ENCODE measurements at regions not wholly inside any gene's neighbourhood (a gene's known extent, or its start where the extent isn't known, plus 50 kb on each side); places are given as distances from the start of the nearest gene placed in this dataset.
"Not testable (repeated sequence)": the region's sequence is repeated elsewhere in the genome, so short reads cannot be mapped to it uniquely, and the experiment has no call there.

- no peak for TF ChIP-seq JUND (IDR thresholded peaks at IDR 0.05; ENCODE audit: low read depth)
- peak; percentile 60 to 97 for DNase-seq (ENCODE audit: low read depth in 1 of 2, low spot score in 1 of 2)
- in situ Hi-C loops (cut with HindIII; ENCODE audit: low pct_unique_long_range_greater_than_20kb, low sequenced_read_pairs): no loop called here
Observed at GRCh38 chr20:53869466-53870258, 200.7 kb downstream of the BCAS1 start.

- no peak for TF ChIP-seq JUND (IDR thresholded peaks at IDR 0.05; ENCODE audit: low read depth)
- peak in 1 of 2 experiments; percentile 47 for DNase-seq (ENCODE audit: low read depth in 1 of 2, low spot score in 1 of 2)
- in situ Hi-C loops (cut with HindIII; ENCODE audit: low pct_unique_long_range_greater_than_20kb, low sequenced_read_pairs): no loop called here
Observed at GRCh38 chr20:53867741-53868351, 202.5 kb downstream of the BCAS1 start.

GRCh38 chr20:53866794-53867740, 203.3 kb downstream of the BCAS1 start:
- peak in 1 of 2 experiments; percentile 52 for DNase-seq (ENCODE audit: low read depth in 1 of 2, low spot score in 1 of 2)

GRCh38 chr20:53865901-53866793, 204.2 kb downstream of the BCAS1 start:
- in situ Hi-C loops (cut with HindIII; ENCODE audit: low pct_unique_long_range_greater_than_20kb, low sequenced_read_pairs): no loop called here
- DNase-seq (ENCODE audit: low read depth in 1 of 2, low spot score in 1 of 2): peak in 1 of 2 experiments; percentile 96
- peak; percentile 57; the same call in 1 of the 2 replicates for TF ChIP-seq JUND (IDR thresholded peaks at IDR 0.05; ENCODE audit: low read depth)

More at GRCh38 chr20:53866794-53867740, 203.3 kb downstream of the BCAS1 start:
- no peak for TF ChIP-seq JUND (IDR thresholded peaks at IDR 0.05; ENCODE audit: low read depth)
- in situ Hi-C loops (cut with HindIII; ENCODE audit: low pct_unique_long_range_greater_than_20kb, low sequenced_read_pairs): no loop called here

- in situ Hi-C loops (cut with HindIII; ENCODE audit: low pct_unique_long_range_greater_than_20kb, low sequenced_read_pairs): not testable (repeated sequence)
- peak in 1 of 2 experiments; percentile 86 for DNase-seq (ENCODE audit: low read depth in 1 of 2, low spot score in 1 of 2)
Observed at GRCh38 chr20:53864765-53865683, 205.4 kb downstream of the BCAS1 start.

GRCh38 chr20:53863923-53864641, 206.3 kb downstream of the BCAS1 start:
- in situ Hi-C loops (cut with HindIII; ENCODE audit: low pct_unique_long_range_greater_than_20kb, low sequenced_read_pairs): not testable (repeated sequence)
- TF ChIP-seq JUND (IDR thresholded peaks at IDR 0.05; ENCODE audit: low read depth): peak; percentile 15; the same call in 1 of the 2 replicates
- peak in 1 of 2 experiments; percentile 82 for DNase-seq (ENCODE audit: low read depth in 1 of 2, low spot score in 1 of 2)

- DNase-seq (ENCODE audit: low read depth in 1 of 2, low spot score in 1 of 2); in situ Hi-C loops (cut with HindIII; ENCODE audit: low pct_unique_long_range_greater_than_20kb, low sequenced_read_pairs): not testable (repeated sequence)
Observed at GRCh38 chr20:53863535-53863922, 206.9 kb downstream of the BCAS1 start.

GRCh38 chr20:53863039-53863438, 207.4 kb downstream of the BCAS1 start:
- in situ Hi-C loops (cut with HindIII; ENCODE audit: low pct_unique_long_range_greater_than_20kb, low sequenced_read_pairs); DNase-seq (ENCODE audit: low read depth in 1 of 2, low spot score in 1 of 2): not testable (repeated sequence)

- DNase-seq (ENCODE audit: low read depth in 1 of 2, low spot score in 1 of 2); in situ Hi-C loops (cut with HindIII; ENCODE audit: low pct_unique_long_range_greater_than_20kb, low sequenced_read_pairs): not testable (repeated sequence)
Observed at GRCh38 chr20:53862490-53862889, 207.9 kb downstream of the BCAS1 start.

- in situ Hi-C loops (cut with HindIII; ENCODE audit: low pct_unique_long_range_greater_than_20kb, low sequenced_read_pairs): not testable (repeated sequence)
Observed at GRCh38 chr20:53862136-53862397, 208.3 kb downstream of the BCAS1 start.

GRCh38 chr20:53859684-53860083, 210.7 kb downstream of the BCAS1 start:
- no peak for DNase-seq (ENCODE audit: low read depth in 1 of 2, low spot score in 1 of 2)
- no peak for TF ChIP-seq JUND (IDR thresholded peaks at IDR 0.05; ENCODE audit: low read depth)
- in situ Hi-C loops (cut with HindIII; ENCODE audit: low pct_unique_long_range_greater_than_20kb, low sequenced_read_pairs): no loop called here

More at GRCh38 chr20:53862136-53862397, 208.3 kb downstream of the BCAS1 start:
- not testable (repeated sequence) for DNase-seq (ENCODE audit: low read depth in 1 of 2, low spot score in 1 of 2)

GRCh38 chr20:53859009-53859408, 211.4 kb downstream of the BCAS1 start:
- in situ Hi-C loops (cut with HindIII; ENCODE audit: low pct_unique_long_range_greater_than_20kb, low sequenced_read_pairs); DNase-seq (ENCODE audit: low read depth in 1 of 2, low spot score in 1 of 2): not testable (repeated sequence)

- in situ Hi-C loops (cut with HindIII; ENCODE audit: low pct_unique_long_range_greater_than_20kb, low sequenced_read_pairs); DNase-seq (ENCODE audit: low read depth in 1 of 2, low spot score in 1 of 2): not testable (repeated sequence)
Observed at GRCh38 chr20:53858516-53858915, 211.9 kb downstream of the BCAS1 start.
